IMR-90 (cell line): ENCODE measurements at regions not wholly inside any gene's neighbourhood (a gene's known extent, or its start where the extent isn't known, plus 50 kb on each side); places are given as distances from the start of the nearest gene placed in this dataset.

ENCODE experiments used
- ATAC-seq: fragments of 200-7000 bp; cut with Tn5 transposase; 2 replicates; pipeline ENCODE4 v1.9.1; 2020; ENCODE audit warnings: low read depth, mild to moderate bottlenecking, moderate library complexity
- BruUV-seq: library from RNA; stranded (reverse); fragments of 400-500 nt; replicated peaks from 2 replicates; lab custom pipeline; 2021; lab: Mats Ljungman, UMichigan
- CTCF ChIA-PET: fragments of 300-600 bp; formaldehyde crosslinking; extraction: SDS; loops from one replicate; lab custom pipeline; 2021; ENCODE audit warnings: antibody characterized with exemption; lab: Yijun Ruan, JAX
- POLR2A ChIA-PET: fragments of 300-600 bp; sonication (Branson Sonifier 250); formaldehyde crosslinking; loops from one replicate; lab custom pipeline; 2022; ENCODE audit warnings: antibody characterized with exemption; ENCODE audit not compliant: unreplicated experiment; lab: Charles Lee
- DNase-seq: peaks from one replicate; pipeline ENCODE4 v3.0.0; 2013
- H2AFZ ChIP-seq: replicated peaks from 2 replicates; pipeline ENCODE3; 2013; ENCODE audit warnings: low read length, mild to moderate bottlenecking; ENCODE audit not compliant: poor library complexity
- H2AK5ac ChIP-seq: 2 replicates; pipeline ENCODE4 v1.6.1; 2013; ENCODE audit warnings: low read depth, low read length, inconsistent platforms
- H2AK9ac ChIP-seq: replicated peaks from 2 replicates; pipeline ENCODE3; 2013; ENCODE audit warnings: mild to moderate bottlenecking, low read depth, low read length, moderate library complexity; ENCODE audit not compliant: poor library complexity
- H2BK120ac ChIP-seq: 2 replicates; pipeline ENCODE4 v1.6.1; 2013; ENCODE audit warnings: low read depth, low read length, inconsistent platforms
- H2BK15ac ChIP-seq: 3 replicates; pipeline ENCODE4 v1.6.1; 2013; ENCODE audit warnings: low read depth, low read length, inconsistent platforms
- H2BK20ac ChIP-seq: 2 replicates; pipeline ENCODE4 v1.6.1; 2013; ENCODE audit warnings: low read depth, mild to moderate bottlenecking, inconsistent platforms, low read length, moderate library complexity
- H2BK5ac ChIP-seq: 2 replicates; pipeline ENCODE4 v1.6.1; 2013; ENCODE audit warnings: mild to moderate bottlenecking, low read depth, low read length, inconsistent platforms; ENCODE audit not compliant: poor library complexity, severe bottlenecking
- H3K14ac ChIP-seq: replicated peaks from 2 replicates; pipeline ENCODE4 v1.6.1; 2013; ENCODE audit warnings: low read depth, low read length, inconsistent platforms
- H3K18ac ChIP-seq: 2 replicates; pipeline ENCODE4 v1.6.1; 2013; ENCODE audit warnings: low read depth, low read length, control low read depth
- H3K23ac ChIP-seq: 2 replicates; pipeline ENCODE4 v1.6.1; 2013; ENCODE audit warnings: low read depth, low read length, inconsistent platforms
- H3K27ac ChIP-seq: 2 replicates; pipeline ENCODE4 v1.5.1; 2013; ENCODE audit warnings: mild to moderate bottlenecking, control low read depth, low read length; ENCODE audit not compliant: insufficient read depth
- H3K27me3 ChIP-seq: 2 replicates; pipeline ENCODE4 v1.6.1; 2013; ENCODE audit warnings: low read length; ENCODE audit not compliant: control insufficient read depth, insufficient read depth
- H3K36me3 ChIP-seq: 2 replicates; pipeline ENCODE4 v1.6.1; 2013; ENCODE audit warnings: low read length, mixed read lengths; ENCODE audit not compliant: control insufficient read depth, insufficient read depth
- H3K4ac ChIP-seq: 2 replicates; pipeline ENCODE4 v1.6.1; 2013; ENCODE audit warnings: low read depth, low read length, inconsistent platforms
- H3K4me1 ChIP-seq: 2 replicates; pipeline ENCODE4 v1.6.1; 2013; ENCODE audit warnings: low read length, mixed read lengths; ENCODE audit not compliant: control insufficient read depth, insufficient read depth
- H3K4me2 ChIP-seq: 2 replicates; pipeline ENCODE4 v1.6.1; 2013; ENCODE audit warnings: low read depth, mild to moderate bottlenecking, control low read depth, low read length, moderate library complexity
- H3K4me3 ChIP-seq: 2 replicates; pipeline ENCODE4 v1.5.1; 2013; ENCODE audit warnings: low read depth, mild to moderate bottlenecking, control low read depth, low read length, moderate library complexity; ENCODE audit not compliant: insufficient read depth
- H3K56ac ChIP-seq: 2 replicates; pipeline ENCODE4 v1.6.1; 2013; ENCODE audit warnings: low read length, inconsistent platforms; ENCODE audit not compliant: insufficient read depth; ENCODE audit errors: extremely low read depth
- H3K79me1 ChIP-seq, 2 experiments: 2 replicates each; pipeline ENCODE4 v1.6.1; 2013; ENCODE audit warnings: low read length in 2 of 2, inconsistent platforms in 1 of 2, low read depth in 1 of 2
- H3K9ac ChIP-seq: 2 replicates; pipeline ENCODE4 v1.6.1; 2013; ENCODE audit warnings: low read depth, low read length, control low read depth
- H3K9me1 ChIP-seq: 2 replicates; pipeline ENCODE4 v1.6.1; 2013; ENCODE audit warnings: low read length, inconsistent platforms; ENCODE audit not compliant: insufficient read depth
- H3K9me3 ChIP-seq: 2 replicates; pipeline ENCODE4 v1.6.1; 2013; ENCODE audit warnings: low read length; ENCODE audit not compliant: control insufficient read depth, insufficient read depth
- H4K20me1 ChIP-seq: 2 replicates; pipeline ENCODE4 v1.6.1; 2013; ENCODE audit warnings: low read length, inconsistent platforms; ENCODE audit not compliant: insufficient read depth
- H4K5ac ChIP-seq: 2 replicates; pipeline ENCODE4 v1.6.1; 2013; ENCODE audit warnings: mild to moderate bottlenecking, low read depth, low read length, control low read depth
- H4K8ac ChIP-seq, 2 experiments: 2 replicates each; pipeline ENCODE4 v1.6.1; 2013; ENCODE audit warnings: low read depth in 2 of 2, low read length in 2 of 2, control low read depth in 1 of 2, inconsistent platforms in 1 of 2
- H4K91ac ChIP-seq: 2 replicates; pipeline ENCODE4 v1.6.1; 2013; ENCODE audit warnings: low read depth, low read length, inconsistent platforms; ENCODE audit not compliant: insufficient read depth
- BHLHE40 ChIP-seq: fragments of 150-350 bp; IDR thresholded peaks from 2 replicates; pipeline ENCODE4 v1.6.1; 2016; ENCODE audit warnings: mild to moderate bottlenecking, low read depth, low read length
- CEBPB ChIP-seq: IDR thresholded peaks from 2 replicates; pipeline ENCODE4 v1.6.1; 2012; ENCODE audit warnings: low read depth, low read length, improper control_type of control experiment
- CHD1 ChIP-seq: IDR thresholded peaks from 2 replicates; pipeline ENCODE4 v1.6.1; 2012; ENCODE audit warnings: low read depth, low read length, improper control_type of control experiment
- CTCF ChIP-seq: conservative IDR thresholded peaks from 2 replicates; pipeline ENCODE4 v1.5.1; 2012; ENCODE audit warnings: mild to moderate bottlenecking, low read depth, low read length, improper control_type of control experiment
- FOS ChIP-seq: fragments of 150-350 bp; IDR thresholded peaks from 2 replicates; pipeline ENCODE4 v1.6.1; 2016; ENCODE audit warnings: low read depth, low read length
- MAFK ChIP-seq: IDR thresholded peaks from 2 replicates; pipeline ENCODE4 v1.6.1; 2012; ENCODE audit warnings: low read depth, low read length, improper control_type of control experiment
- MAZ ChIP-seq: IDR thresholded peaks from 2 replicates; pipeline ENCODE4 v1.6.1; 2012; ENCODE audit warnings: low read depth, mild to moderate bottlenecking, low read length, improper control_type of control experiment, moderate library complexity, borderline replicate concordance
- MXI1 ChIP-seq: IDR thresholded peaks from 2 replicates; pipeline ENCODE4 v1.6.1; 2012; ENCODE audit warnings: low read depth, mild to moderate bottlenecking, low read length, moderate library complexity, borderline replicate concordance
- NFE2L2 ChIP-seq: fragments of 150-350 bp; IDR thresholded peaks from 2 replicates; pipeline ENCODE4 v1.6.1; 2016; ENCODE audit warnings: low read depth, mild to moderate bottlenecking, low read length
- POLR2A ChIP-seq: IDR thresholded peaks from 2 replicates; pipeline ENCODE4 v1.6.1; 2012; ENCODE audit warnings: mild to moderate bottlenecking, low read depth, low read length
- RAD21 ChIP-seq: IDR thresholded peaks from 2 replicates; pipeline ENCODE4 v1.6.1; 2012; ENCODE audit warnings: low read length, improper control_type of control experiment
- RCOR1 ChIP-seq: IDR thresholded peaks from 2 replicates; pipeline ENCODE4 v1.6.1; 2012; ENCODE audit warnings: mild to moderate bottlenecking, low read length, improper control_type of control experiment; ENCODE audit not compliant: insufficient replicate concordance
- RFX5 ChIP-seq: IDR thresholded peaks from 2 replicates; pipeline ENCODE4 v1.8.0; 2012; ENCODE audit warnings: low read depth, mild to moderate bottlenecking, low read length, moderate library complexity
- SMC3 ChIP-seq: fragments of 150-350 bp; IDR thresholded peaks from 2 replicates; pipeline ENCODE4 v1.6.1; 2016; ENCODE audit warnings: low read depth, mild to moderate bottlenecking, antibody characterized with exemption, low read length, moderate library complexity
- WGBS, 2 experiments: methylation state at CpG; one replicate each; pipeline versions ENCODE4 v1.1.5 to v1.1.7; 2013; ENCODE audit warnings: missing lambda C conversion rate in 2 of 2; ENCODE audit not compliant: insufficient read length in 1 of 2; ENCODE audit errors: extremely low coverage in 2 of 2; 5-methylcytosine and 5-hydroxymethylcytosine counted together
- dilution Hi-C: fragments of 300-500 bp; cut with HindIII; formaldehyde crosslinking; loops from one replicate; pipeline ENCODE4 v1.14.3; 2018; ENCODE audit warnings: low sequenced_read_pairs; ENCODE audit not compliant: unreplicated experiment
- in situ Hi-C: fragments of 300-500 bp; cut with MboI; formaldehyde crosslinking; loops from 3 replicates; pipeline ENCODE4 v1.14.3; 2019; ENCODE audit warnings: low sequenced_read_pairs, inconsistent platforms, mixed read lengths
- intact Hi-C: fragments of 100-400 bp; cut with micrococcal nuclease; formaldehyde crosslinking; loops from 2 replicates; pipeline ENCODE4 v1.10.0; 2022
- TF ChIP-seq, protein P1 (sequence below): fragments of 150-350 bp; IDR thresholded peaks from 2 replicates; pipeline ENCODE4 v1.6.1; 2016; ENCODE audit warnings: low read depth, mild to moderate bottlenecking, low read length, moderate library complexity, borderline replicate concordance
- TF ChIP-seq, protein P2 (sequence below): fragments of 150-350 bp; IDR thresholded peaks from 2 replicates; pipeline ENCODE4 v1.6.1; 2017; ENCODE audit warnings: mild to moderate bottlenecking, antibody characterized with exemption, low read length, low read depth

DNA sequence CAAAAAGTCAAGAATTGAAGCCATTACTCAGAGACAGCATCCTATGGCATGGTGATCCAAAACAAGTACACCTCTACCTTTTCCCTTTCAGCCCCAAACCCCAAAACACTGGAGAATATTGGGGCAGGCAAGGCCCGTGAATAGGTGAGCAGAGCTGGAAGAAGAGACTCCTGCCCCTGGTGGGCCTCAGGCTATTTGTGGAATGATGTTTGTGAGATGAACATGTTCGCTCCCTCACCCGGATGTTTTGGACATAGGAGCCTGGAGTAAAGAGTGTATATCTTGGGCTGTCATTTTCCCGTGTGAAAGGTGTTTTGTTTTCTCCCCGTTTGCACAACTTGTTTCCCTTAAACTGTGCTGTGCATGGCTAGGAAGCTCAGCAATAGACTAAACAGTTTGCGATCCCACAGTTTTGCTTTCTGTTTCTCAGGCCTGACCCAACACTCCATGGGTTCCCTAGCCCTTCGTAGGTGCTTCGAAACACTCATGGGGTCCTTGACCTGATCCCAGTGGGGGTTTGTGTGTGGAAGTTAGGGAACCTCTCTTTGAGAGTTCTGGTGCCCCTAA, 136.5 kb upstream of the TNP1 start:
- dilution Hi-C loops: no loop called here
- no peak overlapping the region for H2AK9ac ChIP-seq

More for the DNA sequence above, 136.5 kb upstream of the TNP1 start:
- Histone ChIP-seq H3K56ac (no peak overlapping the region), H3K9me1 (no peaks in the 10 kb centered on the region; the same call in 1 of the 2 replicates), H4K91ac (no peak overlapping the region), H3K36me3 (no peaks in the 10 kb centered on the region), H2BK20ac (0 out of 2 replicates have a peak overlapping the region, but pooled peaks have one; percentile 17), H2BK15ac (no peak overlapping the region), H3K27ac (no peak overlapping the region), H2AK5ac (no peak overlapping the region), H4K20me1 (no peaks in the 10 kb centered on the region), H3K4ac (no peak overlapping the region), H4K5ac (no peak overlapping the region), H2AFZ (no peak overlapping the region), H3K4me2 (no peak overlapping the region; the same call in 1 of the 2 replicates), H2BK120ac (no peak overlapping the region), H3K4me1 (peaks cover 5% of the 10 kb centered on the region; the same call in 1 of the 2 replicates), H3K9me3 (no peaks in the 10 kb centered on the region), H2BK5ac (no peak overlapping the region), H3K4me3 (no peak overlapping the region), H4K8ac (no peak overlapping the region), H3K9ac (no peak overlapping the region), H3K18ac (no peak overlapping the region), H3K23ac (no peak overlapping the region), H3K27me3 (peaks cover 3% of the 10 kb centered on the region; the same call in 1 of the 2 replicates), H3K14ac (no peak overlapping the region), H3K79me1 (no peaks in the 10 kb centered on the region)
- DNase-seq: no peak
- no peak for ATAC-seq
- 100% methylated on average over 1 of the region's 8 CpGs; no CpG with 5 or more reads in 1 of the 2 experiments for WGBS, 2 experiments
- TF ChIP-seq RFX5: no peak
- TF ChIP-seq, protein P1, sequence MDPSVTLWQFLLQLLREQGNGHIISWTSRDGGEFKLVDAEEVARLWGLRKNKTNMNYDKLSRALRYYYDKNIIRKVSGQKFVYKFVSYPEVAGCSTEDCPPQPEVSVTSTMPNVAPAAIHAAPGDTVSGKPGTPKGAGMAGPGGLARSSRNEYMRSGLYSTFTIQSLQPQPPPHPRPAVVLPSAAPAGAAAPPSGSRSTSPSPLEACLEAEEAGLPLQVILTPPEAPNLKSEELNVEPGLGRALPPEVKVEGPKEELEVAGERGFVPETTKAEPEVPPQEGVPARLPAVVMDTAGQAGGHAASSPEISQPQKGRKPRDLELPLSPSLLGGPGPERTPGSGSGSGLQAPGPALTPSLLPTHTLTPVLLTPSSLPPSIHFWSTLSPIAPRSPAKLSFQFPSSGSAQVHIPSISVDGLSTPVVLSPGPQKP: no peak
- TF ChIP-seq NFE2L2: no peak
- TF ChIP-seq POLR2A: no peak
- TF ChIP-seq CHD1: no peak
- TF ChIP-seq RCOR1: no peak
- TF ChIP-seq SMC3: no peak
- TF ChIP-seq BHLHE40: no peak
- no peak for TF ChIP-seq MAZ
- TF ChIP-seq MAFK: no peak
- TF ChIP-seq CTCF: no peak
- TF ChIP-seq MXI1: no peak
- no peak for TF ChIP-seq CEBPB
- TF ChIP-seq, protein P2, sequence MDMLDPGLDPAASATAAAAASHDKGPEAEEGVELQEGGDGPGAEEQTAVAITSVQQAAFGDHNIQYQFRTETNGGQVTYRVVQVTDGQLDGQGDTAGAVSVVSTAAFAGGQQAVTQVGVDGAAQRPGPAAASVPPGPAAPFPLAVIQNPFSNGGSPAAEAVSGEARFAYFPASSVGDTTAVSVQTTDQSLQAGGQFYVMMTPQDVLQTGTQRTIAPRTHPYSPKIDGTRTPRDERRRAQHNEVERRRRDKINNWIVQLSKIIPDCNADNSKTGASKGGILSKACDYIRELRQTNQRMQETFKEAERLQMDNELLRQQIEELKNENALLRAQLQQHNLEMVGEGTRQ: no peak
- TF ChIP-seq RAD21: no peak
- TF ChIP-seq FOS: no peak
- ChIA-PET POLR2A (interaction anchor here (0.5 kb wide), 1 partner anchor 581 kb away, joined by 11 read pairs; no protein-coding TSS in a partner anchor), CTCF (no interaction called here)
- no TSS peak for BruUV-seq
- intact Hi-C loops: no loop called here
- in situ Hi-C loops: no loop called here
